ENCODE measurements at regions not wholly inside any gene's neighbourhood (a gene's known extent, or its start where the extent isn't known, plus 50 kb on each side); places are given as distances from the start of the nearest gene placed in this dataset.

- H3K27ac ChIP-seq (ENCODE audit: low read length) = no peak overlapping the region
Observed at GRCh38 chr2:120541553-120541932, 194.1 kb upstream of the GLI2 start.

GRCh38 chr2:120541972-120542670 lies 193.5 kb upstream of the GLI2 start:
- Histone ChIP-seq H3K79me2 (ENCODE audit: low read length) (no peaks in the 10 kb centered on the region), H3K9me3 (replicated peaks; ENCODE audit: insufficient read depth, low read length) (no peaks in the 10 kb centered on the region), H3K36me3 (replicated peaks; ENCODE audit: insufficient read depth, low read length) (no peaks in the 10 kb centered on the region), H4K20me1 (ENCODE audit: insufficient read depth, low read length) (no peaks in the 10 kb centered on the region), H3K4me3 (ENCODE audit: low read length) (no peak overlapping the region), H3K9ac (ENCODE audit: low read length) (no peak overlapping the region), H3K9me2 (replicated peaks; ENCODE audit: insufficient read depth, low read length) (no peaks in the 10 kb centered on the region), H3F3A (ENCODE audit: insufficient read depth, low read length) (no peaks in the 10 kb centered on the region), H3K4me2 (ENCODE audit: low read depth, low read length) (no peak overlapping the region), H2AFZ (ENCODE audit: low read length) (no peak overlapping the region), H3K4me1 (ENCODE audit: low read length) (no peaks in the 10 kb centered on the region), H3K27me3 (replicated peaks; ENCODE audit: insufficient read depth, low read length) (peaks cover 15% of the 10 kb centered on the region; the same call in 1 of the 2 replicates), H3K27ac (ENCODE audit: low read length) (no peak overlapping the region)
- no peak for DNase-seq
- TF ChIP-seq CTCF (IDR thresholded peaks at IDR 0.05; ENCODE audit: low read length) (no peak), EZH2phosphoT487 (IDR thresholded peaks at IDR 0.05; ENCODE audit: low read length) (no peak), EZH2 (optimal IDR thresholded peaks at IDR 0.05; ENCODE audit: low read depth, low read length) (no peak)

More at GRCh38 chr2:120541553-120541932, 194.1 kb upstream of the GLI2 start:
- Histone ChIP-seq H3K4me2 (ENCODE audit: low read depth, low read length) (no peak overlapping the region), H4K20me1 (ENCODE audit: insufficient read depth, low read length) (no peaks in the 10 kb centered on the region), H3K79me2 (ENCODE audit: low read length) (no peaks in the 10 kb centered on the region), H3K4me1 (ENCODE audit: low read length) (no peaks in the 10 kb centered on the region), H3K9me3 (replicated peaks; ENCODE audit: insufficient read depth, low read length) (no peaks in the 10 kb centered on the region), H3K36me3 (replicated peaks; ENCODE audit: insufficient read depth, low read length) (no peaks in the 10 kb centered on the region), H3F3A (ENCODE audit: insufficient read depth, low read length) (no peaks in the 10 kb centered on the region), H3K9me2 (replicated peaks; ENCODE audit: insufficient read depth, low read length) (no peaks in the 10 kb centered on the region), H3K4me3 (ENCODE audit: low read length) (no peak overlapping the region), H3K9ac (ENCODE audit: low read length) (no peak overlapping the region), H2AFZ (ENCODE audit: low read length) (no peak overlapping the region), H3K27me3 (replicated peaks; ENCODE audit: insufficient read depth, low read length) (peaks cover 15% of the 10 kb centered on the region; the same call in 1 of the 2 replicates)
- no peak for TF ChIP-seq EZH2phosphoT487 (IDR thresholded peaks at IDR 0.05; ENCODE audit: low read length)
- no peak for TF ChIP-seq CTCF (IDR thresholded peaks at IDR 0.05; ENCODE audit: low read length)
- TF ChIP-seq EZH2 (optimal IDR thresholded peaks at IDR 0.05; ENCODE audit: low read depth, low read length) = no peak
- DNase-seq = no peak

GRCh38 chr2:120542911-120543527 lies 192.6 kb upstream of the GLI2 start:
- Histone ChIP-seq H3K4me1 (ENCODE audit: low read length) (no peaks in the 10 kb centered on the region), H3K4me2 (ENCODE audit: low read depth, low read length) (no peak overlapping the region), H3K27me3 (replicated peaks; ENCODE audit: insufficient read depth, low read length) (peaks cover 10% of the 10 kb centered on the region; the same call in 1 of the 2 replicates), H3F3A (ENCODE audit: insufficient read depth, low read length) (no peaks in the 10 kb centered on the region), H3K9ac (ENCODE audit: low read length) (no peak overlapping the region), H3K79me2 (ENCODE audit: low read length) (no peaks in the 10 kb centered on the region), H3K4me3 (ENCODE audit: low read length) (no peak overlapping the region), H3K36me3 (replicated peaks; ENCODE audit: insufficient read depth, low read length) (no peaks in the 10 kb centered on the region), H2AFZ (ENCODE audit: low read length) (no peak overlapping the region), H3K27ac (ENCODE audit: low read length) (no peak overlapping the region), H3K9me3 (replicated peaks; ENCODE audit: insufficient read depth, low read length) (no peaks in the 10 kb centered on the region), H4K20me1 (ENCODE audit: insufficient read depth, low read length) (no peaks in the 10 kb centered on the region), H3K9me2 (replicated peaks; ENCODE audit: insufficient read depth, low read length) (no peaks in the 10 kb centered on the region)
- TF ChIP-seq EZH2 (optimal IDR thresholded peaks at IDR 0.05; ENCODE audit: low read depth, low read length) (no peak), EZH2phosphoT487 (IDR thresholded peaks at IDR 0.05; ENCODE audit: low read length) (no peak), CTCF (IDR thresholded peaks at IDR 0.05; ENCODE audit: low read length) (no peak)
- DNase-seq = no peak

All from MM.1S (cell line).